Vagina (tissue), 2 donors: ENCODE measurements at regions not wholly inside any gene's neighbourhood (a gene's known extent, or its start where the extent isn't known, plus 50 kb on each side); places are given as distances from the start of the nearest gene placed in this dataset.

Experiments used
- CTCF ChIP-seq, 3 experiments: fragments of 450-650 bp in 2 of 3; fragments of 200-600 bp in 1 of 3; sonication (generic) in 1 of 3; IDR thresholded peaks; one replicate each; pipeline ENCODE4 v1.5.1; 2017 to 2019; ENCODE audit warnings: antibody characterized with exemption in 3 of 3, mild to moderate bottlenecking in 2 of 3, moderate library complexity in 2 of 3
- POLR2A ChIP-seq, 2 donors: fragments of 450-650 bp; IDR thresholded peaks; one replicate each; pipeline ENCODE4 v1.6.1; 2017; ENCODE audit warnings: antibody characterized with exemption in 2 of 2, mild to moderate bottlenecking in 2 of 2, moderate library complexity in 2 of 2

GRCh38 chr15:31954374-31955172 is 75.7 kb upstream of the CHRNA7 start:
- TF ChIP-seq CTCF (IDR thresholded peaks at IDR 0.05) (no peak), POLR2A (IDR thresholded peaks at IDR 0.05) (no peak)
